C4-2B (cell line): ENCODE measurements at regions not wholly inside any gene's neighbourhood (a gene's known extent, or its start where the extent isn't known, plus 50 kb on each side); places are given as distances from the start of the nearest gene placed in this dataset.

Source experiments
- ZFX ChIP-seq: fragments of 450-650 bp; IDR thresholded peaks from 2 replicates; pipeline ENCODE4 v1.6.1; 2017
- TF ChIP-seq, protein P1 (sequence below): fragments of 450-650 bp; conservative IDR thresholded peaks from 2 replicates; pipeline ENCODE4 v1.5.1; 2017; ENCODE audit warnings: mild to moderate bottlenecking

DNA sequence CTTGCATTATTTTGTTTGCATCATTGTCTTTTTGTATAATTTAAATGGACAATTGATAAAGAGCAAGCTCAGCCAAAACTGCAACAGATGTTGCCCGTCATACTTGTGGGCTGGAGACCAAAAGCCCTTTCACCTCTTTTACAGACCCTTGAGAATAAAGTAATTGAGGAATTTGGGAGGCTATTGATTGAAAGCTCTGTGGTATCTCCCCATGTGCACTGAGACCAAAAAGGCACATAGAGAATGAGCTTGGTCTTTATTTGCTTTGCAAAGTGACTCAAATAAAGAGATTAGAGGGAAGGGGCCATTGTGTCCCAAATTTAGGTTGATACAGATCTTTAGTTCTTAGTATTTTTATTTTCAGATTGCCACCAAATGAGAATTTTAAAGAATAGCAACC lies 617.6 kb downstream of the TRHDE start:
- TF ChIP-seq, protein P1, sequence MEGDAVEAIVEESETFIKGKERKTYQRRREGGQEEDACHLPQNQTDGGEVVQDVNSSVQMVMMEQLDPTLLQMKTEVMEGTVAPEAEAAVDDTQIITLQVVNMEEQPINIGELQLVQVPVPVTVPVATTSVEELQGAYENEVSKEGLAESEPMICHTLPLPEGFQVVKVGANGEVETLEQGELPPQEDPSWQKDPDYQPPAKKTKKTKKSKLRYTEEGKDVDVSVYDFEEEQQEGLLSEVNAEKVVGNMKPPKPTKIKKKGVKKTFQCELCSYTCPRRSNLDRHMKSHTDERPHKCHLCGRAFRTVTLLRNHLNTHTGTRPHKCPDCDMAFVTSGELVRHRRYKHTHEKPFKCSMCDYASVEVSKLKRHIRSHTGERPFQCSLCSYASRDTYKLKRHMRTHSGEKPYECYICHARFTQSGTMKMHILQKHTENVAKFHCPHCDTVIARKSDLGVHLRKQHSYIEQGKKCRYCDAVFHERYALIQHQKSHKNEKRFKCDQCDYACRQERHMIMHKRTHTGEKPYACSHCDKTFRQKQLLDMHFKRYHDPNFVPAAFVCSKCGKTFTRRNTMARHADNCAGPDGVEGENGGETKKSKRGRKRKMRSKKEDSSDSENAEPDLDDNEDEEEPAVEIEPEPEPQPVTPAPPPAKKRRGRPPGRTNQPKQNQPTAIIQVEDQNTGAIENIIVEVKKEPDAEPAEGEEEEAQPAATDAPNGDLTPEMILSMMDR = no peak
- no peak for TF ChIP-seq ZFX
